ENCODE measurements at regions not wholly inside any gene's neighbourhood (a gene's known extent, or its start where the extent isn't known, plus 50 kb on each side); places are given as distances from the start of the nearest gene placed in this dataset.

- TF ChIP-seq CTCF (IDR thresholded peaks at IDR 0.05), result no peak
- DNase-seq (no peak), ATAC-seq (no peak)
- H3K27me3 ChIP-seq, result peaks cover 5% of the 10 kb centered on the region
- H3K4me1 ChIP-seq, result no peaks in the 10 kb centered on the region
- H3K9me3 ChIP-seq, result no peaks in the 10 kb centered on the region
- intact Hi-C loops (cut with DNase I), result no loop called here
- no peaks in the 10 kb centered on the region for H3K36me3 ChIP-seq
- no peak overlapping the region for H3K4me3 ChIP-seq
- H3K27ac ChIP-seq, result no peak overlapping the region
Observed at GRCh38 chr11:45483416-45483815, 182.0 kb downstream of the CHST1 start.

GRCh38 chr11:45482331-45482730, 183.1 kb downstream of the CHST1 start:
- peaks cover 5% of the 10 kb centered on the region for H3K27me3 ChIP-seq
- H3K9me3 ChIP-seq, result no peaks in the 10 kb centered on the region
- DNase-seq (no peak), ATAC-seq (no peak)
- H3K4me3 ChIP-seq, result no peak overlapping the region
- intact Hi-C loops (cut with DNase I), result no loop called here
- H3K27ac ChIP-seq, result no peak overlapping the region
- no peaks in the 10 kb centered on the region for H3K4me1 ChIP-seq
- H3K36me3 ChIP-seq, result no peaks in the 10 kb centered on the region
- TF ChIP-seq CTCF (IDR thresholded peaks at IDR 0.05), result no peak

GRCh38 chr11:45481026-45481425, 184.4 kb downstream of the CHST1 start:
- H3K36me3 ChIP-seq, result no peaks in the 10 kb centered on the region
- peaks cover 2% of the 10 kb centered on the region for H3K27me3 ChIP-seq
- intact Hi-C loops (cut with DNase I), result no loop called here
- no peak for TF ChIP-seq CTCF (IDR thresholded peaks at IDR 0.05)
- H3K4me1 ChIP-seq, result no peaks in the 10 kb centered on the region
- H3K9me3 ChIP-seq, result no peaks in the 10 kb centered on the region
- H3K4me3 ChIP-seq, result no peak overlapping the region
- no peak overlapping the region for H3K27ac ChIP-seq
- DNase-seq (no peak), ATAC-seq (no peak)

- no peaks in the 10 kb centered on the region for H3K27me3 ChIP-seq
- no peaks in the 10 kb centered on the region for H3K36me3 ChIP-seq
- no peaks in the 10 kb centered on the region for H3K4me1 ChIP-seq
- H3K27ac ChIP-seq, result no peak overlapping the region
- H3K9me3 ChIP-seq, result no peaks in the 10 kb centered on the region
- no peak overlapping the region for H3K4me3 ChIP-seq
- no peak for ATAC-seq
- DNase-seq, result no peak
- intact Hi-C loops (cut with DNase I), result no loop called here
- TF ChIP-seq CTCF (IDR thresholded peaks at IDR 0.05), result no peak
Observed at GRCh38 chr11:45477588-45477987, 187.8 kb downstream of the CHST1 start.

- Histone ChIP-seq H3K27ac (no peak overlapping the region), H3K4me3 (no peak overlapping the region), H3K4me1 (no peaks in the 10 kb centered on the region), H3K9me3 (no peaks in the 10 kb centered on the region), H3K27me3 (no peaks in the 10 kb centered on the region), H3K36me3 (no peaks in the 10 kb centered on the region)
- intact Hi-C loops (cut with DNase I), result no loop called here
- no peak for ATAC-seq
- DNase-seq, result no peak
- no peak for TF ChIP-seq CTCF (IDR thresholded peaks at IDR 0.05)
Observed at GRCh38 chr11:45476126-45476525, 189.3 kb downstream of the CHST1 start.

- Histone ChIP-seq H3K4me1 (no peaks in the 10 kb centered on the region), H3K36me3 (no peaks in the 10 kb centered on the region), H3K27me3 (no peaks in the 10 kb centered on the region), H3K27ac (no peak overlapping the region), H3K4me3 (no peak overlapping the region), H3K9me3 (no peaks in the 10 kb centered on the region)
- intact Hi-C loops (cut with DNase I), result no loop called here
- ATAC-seq, result no peak
- TF ChIP-seq CTCF (IDR thresholded peaks at IDR 0.05), result no peak
- DNase-seq, result no peak
Observed at GRCh38 chr11:45475173-45475572, 189.0 kb upstream of the SYT13 start.
